ENCODE measurements at regions not wholly inside any gene's neighbourhood (a gene's known extent, or its start where the extent isn't known, plus 50 kb on each side); places are given as distances from the start of the nearest gene placed in this dataset.

DNA sequence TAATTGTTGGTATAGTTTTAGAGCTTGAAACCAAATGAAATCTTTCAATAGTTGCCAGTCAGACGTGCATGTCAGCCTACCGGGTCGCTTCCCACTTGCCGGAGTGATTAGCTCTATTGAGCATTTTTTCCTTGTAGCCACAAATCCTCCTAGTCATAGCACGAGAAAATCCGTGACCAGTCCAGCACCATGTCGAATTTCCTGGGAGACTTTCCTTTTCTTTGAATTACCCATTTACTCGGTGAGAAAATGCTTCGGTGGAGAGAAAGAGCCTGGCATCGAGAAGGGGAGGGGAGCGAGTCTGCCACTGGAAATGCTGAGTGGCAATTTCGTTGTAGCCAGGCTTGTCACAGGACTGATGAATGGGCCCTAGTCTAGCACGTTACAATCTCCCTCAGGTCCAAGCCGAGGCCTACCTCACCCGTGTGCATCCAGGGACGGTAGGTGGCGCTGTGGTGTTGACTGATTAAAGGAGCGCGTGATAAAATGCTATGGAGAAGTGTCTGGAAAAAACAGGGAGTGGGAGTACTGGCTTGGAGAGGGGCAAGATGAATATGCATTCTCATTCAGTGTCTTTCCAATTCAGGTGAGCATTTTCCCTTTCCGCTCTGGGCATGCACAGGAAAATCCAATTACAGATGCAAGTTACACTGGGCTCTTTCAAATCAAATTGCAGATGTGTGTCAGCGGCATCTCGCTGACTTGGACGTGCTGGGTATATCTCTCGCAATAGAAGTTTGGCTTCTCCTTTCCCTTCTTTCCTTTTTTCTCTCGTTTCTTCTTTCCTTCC lies 238.8 kb downstream of the EDEM1 start:
- peak; percentile 33 for DNase-seq (ENCODE audit: extremely low read depth, low read depth, low spot score)

DNA sequence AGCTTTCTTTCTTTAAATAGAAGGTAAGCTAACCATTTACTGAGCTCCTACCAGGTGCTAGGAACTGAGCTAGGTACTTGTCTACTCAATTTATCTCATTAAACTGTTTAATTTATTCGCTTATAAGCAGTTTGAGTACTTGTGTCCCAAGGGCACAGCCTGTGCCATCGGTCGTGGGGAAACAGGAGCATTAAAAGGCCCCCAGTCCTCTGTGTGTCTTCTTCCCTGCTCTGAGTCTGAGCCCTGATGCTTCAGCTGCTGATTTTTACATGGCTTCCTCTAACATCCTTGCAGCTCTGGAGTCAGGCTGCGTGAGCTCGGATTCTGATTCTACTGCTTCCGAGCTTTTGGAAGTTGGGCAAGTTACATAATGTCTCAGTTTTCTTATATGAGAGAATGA lies 239.5 kb downstream of the EDEM1 start:
- DNase-seq (ENCODE audit: extremely low read depth, low read depth, low spot score), result no peak

DNA sequence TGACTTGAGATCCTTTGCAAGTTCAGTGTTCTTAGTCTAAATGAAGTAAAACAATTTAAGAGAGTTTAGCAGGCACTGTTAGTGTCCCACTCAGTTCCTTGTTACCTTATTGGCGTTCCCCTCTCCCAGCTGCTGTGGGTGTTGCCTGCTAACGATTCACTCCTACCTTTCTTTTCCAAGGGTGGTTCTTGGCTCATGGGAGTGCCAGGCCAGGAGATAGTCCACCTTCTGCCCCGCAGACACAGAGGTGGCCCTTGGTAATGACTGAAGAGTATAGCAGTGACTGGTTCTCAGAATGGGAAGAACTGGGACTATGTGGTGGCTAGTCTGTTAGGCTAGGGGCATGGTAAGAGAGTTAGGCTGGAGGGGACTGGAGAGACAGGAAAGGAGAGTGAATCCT lies 240.4 kb downstream of the EDEM1 start:
- DNase-seq (ENCODE audit: extremely low read depth, low read depth, low spot score), result no peak

DNA sequence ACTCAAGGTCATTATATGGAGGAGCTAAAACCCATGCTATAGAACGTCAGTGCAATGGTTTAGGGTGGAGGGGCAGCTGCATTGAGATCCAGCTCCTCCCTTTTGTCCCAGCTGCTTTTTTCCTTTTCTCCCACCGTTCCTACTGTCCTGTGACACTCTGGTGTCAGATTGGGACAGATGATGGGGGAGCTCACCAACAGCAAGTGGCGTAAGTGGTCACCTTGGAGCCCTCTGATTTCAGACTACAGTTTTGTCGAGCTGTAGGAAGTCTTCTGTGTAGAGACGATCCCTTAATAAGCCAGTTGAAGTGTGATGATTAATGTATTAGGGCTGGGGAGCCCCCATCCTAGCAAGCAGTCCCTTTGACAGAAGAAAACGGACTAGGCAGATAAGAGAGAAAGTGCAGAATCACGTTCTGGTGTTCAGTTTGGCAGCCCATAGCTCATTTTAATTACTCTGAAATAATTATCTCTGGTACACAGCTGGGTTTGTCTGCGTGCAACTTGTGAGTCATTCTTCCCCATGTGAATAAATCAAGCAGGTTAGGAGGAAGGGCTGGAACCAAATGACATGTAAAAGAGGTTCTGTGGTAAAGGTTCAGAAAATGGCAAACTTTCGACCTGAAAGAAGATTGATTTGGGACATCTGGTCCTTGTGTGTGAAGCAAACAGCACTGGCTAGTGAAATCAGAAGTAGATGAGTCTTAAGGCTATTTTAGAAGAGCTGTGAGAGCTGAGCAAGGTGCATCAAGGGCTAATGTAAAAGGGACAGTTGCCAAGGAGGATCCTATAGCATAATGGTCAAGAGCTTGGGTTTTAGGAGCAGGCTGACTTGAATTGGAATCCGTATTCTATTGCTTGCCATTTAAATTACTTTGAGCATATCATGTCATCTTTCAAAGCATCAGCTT lies 241.4 kb downstream of the EDEM1 start:
- no peak for DNase-seq (ENCODE audit: extremely low read depth, low read depth, low spot score)

GRCh38 chr3:5429517-5429890 lies 242.0 kb downstream of the EDEM1 start:
- DNase-seq (ENCODE audit: extremely low read depth, low read depth, low spot score), result no peak

DNA sequence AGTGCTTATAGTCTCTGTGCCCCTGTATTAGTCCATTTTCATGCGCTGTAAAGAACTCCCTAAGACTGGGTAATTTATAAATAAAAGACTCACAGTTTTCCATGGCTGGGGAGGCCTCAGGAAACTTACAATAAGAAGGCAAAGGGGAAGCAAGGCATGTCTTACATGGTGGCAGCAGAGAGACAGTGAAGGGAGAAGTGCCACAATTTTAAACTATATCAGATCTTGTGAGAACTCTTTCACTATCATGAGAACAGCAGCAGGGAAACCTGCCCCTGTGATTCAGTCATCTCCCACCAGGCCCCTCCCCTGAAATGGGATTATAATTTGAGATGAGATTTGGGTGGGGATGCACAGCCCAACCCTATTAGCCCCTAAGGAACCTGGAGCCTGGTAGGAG lies 243.2 kb downstream of the EDEM1 start:
- no peak for DNase-seq (ENCODE audit: extremely low read depth, low read depth, low spot score)

DNA sequence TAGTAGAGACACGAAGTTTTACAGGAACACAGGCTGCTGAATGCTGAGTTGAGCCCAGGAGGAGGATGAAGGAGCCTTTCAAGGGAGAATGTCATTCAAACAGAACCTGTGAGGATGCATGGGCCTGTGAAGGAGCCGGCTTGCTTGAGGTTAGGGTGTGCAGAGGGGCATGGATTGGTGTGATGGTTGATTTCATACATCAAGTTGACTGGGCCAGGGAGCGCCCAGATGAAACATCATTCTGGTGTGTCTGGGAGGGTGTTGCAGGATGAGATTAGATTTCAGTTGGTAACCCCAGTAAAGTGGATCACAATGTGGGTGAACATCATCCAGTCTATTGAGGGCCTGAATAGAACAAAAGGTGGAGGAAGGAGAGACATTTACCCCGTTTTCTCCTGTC lies 243.6 kb downstream of the EDEM1 start:
- no peak for DNase-seq (ENCODE audit: extremely low read depth, low read depth, low spot score)

DNA sequence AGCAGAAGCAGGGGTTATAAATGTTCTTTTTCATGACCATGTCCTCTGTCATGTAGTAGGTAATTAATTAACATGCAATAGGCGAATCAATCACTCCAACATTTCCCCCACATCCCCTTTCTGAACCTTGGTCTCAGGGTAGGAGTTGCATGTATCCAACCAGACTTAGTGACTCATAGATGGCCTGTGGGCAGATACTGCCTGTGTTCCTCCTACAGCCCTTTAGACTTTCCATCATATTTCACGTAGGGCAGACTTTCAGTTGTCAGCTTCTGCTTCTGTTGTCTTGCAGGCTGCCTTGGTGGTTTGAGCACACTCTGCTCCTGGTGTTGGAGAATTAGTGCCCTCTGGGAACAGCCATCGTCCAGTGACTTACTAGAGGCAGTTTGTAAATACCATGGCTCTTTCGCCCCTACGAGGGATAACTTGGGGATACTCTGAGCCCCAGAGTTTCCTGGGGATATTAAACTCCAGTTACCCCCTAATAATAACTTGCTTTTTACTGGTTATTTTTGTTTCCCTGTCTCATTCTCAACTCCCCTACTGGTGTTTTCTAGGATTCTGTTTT lies 244.4 kb downstream of the EDEM1 start:
- DNase-seq (ENCODE audit: extremely low read depth, low read depth, low spot score), result no peak

DNA sequence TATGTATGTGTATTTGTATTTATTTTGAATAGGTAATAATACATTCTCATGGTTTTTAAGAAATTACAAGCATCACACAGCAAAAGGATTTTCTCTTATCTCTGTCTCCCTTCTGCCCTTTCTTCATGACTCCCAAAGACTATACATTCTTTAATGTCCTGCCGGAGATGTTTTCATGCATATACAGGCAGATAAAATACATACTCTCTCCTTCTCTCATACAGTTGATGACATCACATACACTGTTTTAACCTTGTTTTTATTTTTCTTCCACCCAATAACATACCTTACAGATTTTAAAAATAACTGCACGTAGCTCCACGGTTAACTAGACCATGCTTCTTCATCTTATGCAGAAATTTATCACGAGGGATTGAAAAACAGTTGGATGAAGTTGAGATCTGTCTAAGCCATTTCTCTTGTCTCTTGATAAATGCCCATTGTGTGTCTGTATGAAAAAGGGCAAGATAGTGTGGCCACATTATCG lies 249.8 kb downstream of the EDEM1 start:
- DNase-seq (ENCODE audit: extremely low read depth, low read depth, low spot score), result no peak

DNA sequence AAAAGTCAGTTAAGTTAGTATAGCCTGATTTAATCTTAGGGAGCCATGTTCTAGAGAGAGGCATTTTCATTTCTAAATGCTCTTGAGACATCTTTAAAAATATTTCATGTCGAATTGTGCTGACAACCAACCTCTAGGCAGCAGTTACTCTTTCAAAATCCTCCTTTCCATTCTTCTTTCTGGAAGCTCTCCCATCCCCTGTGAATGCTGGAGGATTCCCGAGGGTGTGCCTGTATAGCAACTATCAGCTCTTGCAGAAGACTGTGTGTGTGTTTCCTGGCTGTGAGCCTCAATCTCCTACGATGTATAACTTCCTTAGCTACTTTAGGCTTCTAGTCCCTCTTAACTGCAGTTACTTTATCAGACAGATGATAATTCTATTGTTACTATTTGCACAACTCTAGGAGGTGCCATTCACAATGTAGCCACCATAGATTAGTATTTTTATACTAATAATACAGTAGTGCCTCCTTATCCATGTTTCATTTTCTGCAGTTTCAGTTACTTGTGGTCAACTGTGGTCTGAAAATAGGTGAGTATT lies 250.3 kb downstream of the EDEM1 start:
- no peak for DNase-seq (ENCODE audit: extremely low read depth, low read depth, low spot score)

DNA sequence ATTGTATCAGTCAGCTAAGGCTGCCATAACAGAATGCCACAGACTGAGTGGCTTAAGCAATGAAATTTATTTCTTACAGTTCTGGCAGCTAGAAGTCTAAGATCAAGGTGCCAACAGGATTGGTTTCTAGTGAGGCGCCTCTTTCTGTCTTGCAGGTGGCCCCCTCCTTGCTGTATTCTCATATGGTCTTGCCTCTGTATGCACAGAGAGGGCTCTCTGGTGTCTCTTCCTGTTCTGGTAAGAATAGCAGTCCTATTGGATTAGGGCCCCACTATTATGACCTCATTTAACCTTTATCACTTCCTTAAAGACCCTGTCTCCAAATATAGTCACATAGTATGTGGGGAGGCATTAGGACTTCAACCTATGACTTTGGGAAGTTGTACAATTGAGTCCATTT lies 253.9 kb downstream of the EDEM1 start:
- DNase-seq (ENCODE audit: extremely low read depth, low read depth, low spot score), result no peak

- no peak for DNase-seq (ENCODE audit: extremely low read depth, low read depth, low spot score)
These were observed 254.7 kb downstream of the EDEM1 start for GRCh38 chr3:5442106-5442785.

DNA sequence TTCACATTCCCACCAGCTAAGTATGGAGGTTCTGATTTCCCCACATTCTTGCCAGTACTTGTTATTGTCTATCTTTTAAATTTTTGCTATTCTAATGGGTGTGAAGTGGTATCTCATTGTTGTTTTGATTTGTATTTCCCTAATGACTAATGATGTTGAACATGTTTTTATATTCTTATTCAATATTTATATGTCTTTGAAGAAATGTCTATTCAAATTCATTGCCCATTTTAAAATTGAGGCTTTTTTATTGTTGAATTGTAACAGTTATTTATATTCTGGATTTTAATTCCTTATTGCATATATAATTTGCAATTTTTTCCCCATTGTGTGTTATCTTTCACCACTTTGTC lies 255.3 kb downstream of the EDEM1 start:
- no peak for DNase-seq (ENCODE audit: extremely low read depth, low read depth, low spot score)

GRCh38 chr3:5444253-5444652 lies 256.7 kb downstream of the EDEM1 start:
- no peak for DNase-seq (ENCODE audit: extremely low read depth, low read depth, low spot score)

GRCh38 chr3:5445676-5446201 lies 258.2 kb downstream of the EDEM1 start:
- no peak for DNase-seq (ENCODE audit: extremely low read depth, low read depth, low spot score)

GRCh38 chr3:5448246-5448645 lies 260.7 kb downstream of the EDEM1 start:
- no peak for DNase-seq (ENCODE audit: extremely low read depth, low read depth, low spot score)

- DNase-seq (ENCODE audit: extremely low read depth, low read depth, low spot score), result no peak
These were observed 261.3 kb downstream of the EDEM1 start for GRCh38 chr3:5448816-5449215.

DNA sequence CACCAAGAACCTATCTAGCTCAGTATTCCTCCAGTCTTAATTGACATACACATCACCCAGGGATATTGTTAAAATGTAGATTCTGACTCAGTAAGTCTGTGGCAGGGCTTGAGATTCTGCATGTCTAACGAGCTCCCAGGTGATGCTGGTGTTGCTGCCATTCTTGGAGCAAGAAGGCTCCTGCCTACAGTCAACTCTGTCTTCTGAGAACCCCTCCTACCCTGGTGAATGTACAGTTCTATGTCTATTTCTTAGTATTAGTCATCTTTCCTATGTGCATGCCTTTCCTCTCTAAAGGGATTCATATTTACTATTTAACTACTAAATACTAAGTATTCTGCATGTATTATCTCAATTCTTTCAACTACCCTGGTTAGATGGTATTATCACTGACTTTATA lies 268.7 kb downstream of the EDEM1 start:
- DNase-seq (ENCODE audit: extremely low read depth, low read depth, low spot score), result no peak

DNA sequence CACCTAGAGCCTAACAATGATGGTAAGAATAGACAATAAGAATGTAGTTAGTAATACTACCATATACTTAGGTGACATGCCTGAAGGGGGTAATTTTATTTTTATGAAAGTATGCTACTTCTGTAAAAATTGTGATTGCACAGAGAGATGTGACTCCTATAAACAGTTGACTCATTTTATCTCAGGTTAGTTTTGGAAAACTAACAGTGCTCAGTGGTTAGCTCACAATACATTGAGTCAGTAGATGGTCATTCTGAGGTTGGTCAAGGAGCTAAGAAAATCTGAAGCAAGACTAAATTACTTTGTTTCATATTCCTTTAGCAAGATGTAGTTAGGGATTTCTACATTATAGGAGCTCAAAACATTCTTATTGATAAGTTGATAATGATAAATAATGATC lies 271.0 kb downstream of the EDEM1 start:
- no peak for DNase-seq (ENCODE audit: extremely low read depth, low read depth, low spot score)

DNA sequence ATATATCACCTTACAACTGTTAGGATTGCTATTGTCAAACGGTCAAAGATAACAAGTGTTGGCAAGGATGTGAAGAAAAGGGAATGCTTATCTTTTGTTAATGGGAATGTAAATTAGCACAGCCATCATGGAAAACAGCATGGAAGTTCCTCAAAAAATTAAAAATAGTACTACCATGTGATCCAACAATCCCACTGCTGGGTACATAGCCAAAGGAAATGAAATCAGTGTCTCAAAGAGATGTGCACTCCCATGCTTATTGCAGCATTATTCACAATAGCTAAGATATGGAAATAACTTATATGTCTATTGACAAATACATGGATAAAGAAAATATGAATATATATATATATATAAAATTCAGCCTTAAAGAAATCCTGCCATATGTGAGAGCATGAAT lies 274.6 kb downstream of the EDEM1 start:
- DNase-seq (ENCODE audit: extremely low read depth, low read depth, low spot score), result no peak

GRCh38 chr3:5463991-5464390 lies 276.5 kb downstream of the EDEM1 start:
- DNase-seq (ENCODE audit: extremely low read depth, low read depth, low spot score), result no peak
